ENCODE measurements at regions not wholly inside any gene's neighbourhood (a gene's known extent, or its start where the extent isn't known, plus 50 kb on each side); places are given as distances from the start of the nearest gene placed in this dataset.
A peak's percentile ranks its signal among the peaks of the same experiment; 100 is the strongest.
"Not testable (repeated sequence)": the region's sequence is repeated elsewhere in the genome, so short reads cannot be mapped to it uniquely, and the experiment has no call there.

DNA sequence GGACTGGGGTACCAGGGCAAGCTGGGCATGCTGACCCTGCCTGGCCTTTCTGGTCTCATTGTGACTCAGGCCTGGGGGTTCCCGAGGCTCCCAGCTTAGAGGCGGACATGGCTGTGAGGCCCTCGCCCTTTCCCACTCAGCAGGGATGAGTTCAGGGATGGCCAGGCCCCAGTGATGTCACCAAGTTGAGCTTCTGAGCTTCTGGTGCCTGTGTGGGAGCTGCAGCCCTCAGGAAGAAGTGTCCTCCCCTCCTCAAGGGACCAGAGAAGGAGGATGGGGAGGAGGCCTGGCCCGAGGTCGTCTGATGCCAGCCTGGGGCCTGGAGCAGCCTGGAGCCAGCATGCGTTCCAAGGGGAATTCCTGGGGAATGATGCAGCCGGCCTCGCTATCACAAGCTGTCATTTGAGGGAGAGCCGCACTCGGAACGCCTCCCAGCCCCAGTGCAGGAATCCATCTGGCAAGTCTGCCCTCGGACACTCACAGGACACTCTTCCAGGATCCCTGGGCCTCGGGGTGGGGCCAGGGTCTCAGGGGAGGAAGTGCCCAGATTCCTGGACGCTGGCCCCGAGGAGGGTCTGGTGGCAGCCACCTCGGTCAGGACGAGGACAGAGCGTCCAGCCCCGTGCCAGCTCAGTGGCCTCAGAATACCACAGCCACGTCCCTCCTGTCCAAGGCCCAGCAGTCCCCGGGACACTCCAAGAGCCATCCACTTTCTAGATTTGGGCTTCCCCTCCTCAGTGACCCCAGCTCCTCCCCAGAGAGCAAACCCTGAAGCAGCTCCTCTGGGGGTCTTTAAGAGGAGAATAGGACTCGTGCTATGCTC is 61.2 kb upstream of the GPC1 start:
- peak in 1 of 2 donors; percentile 25 for DNase-seq

DNA sequence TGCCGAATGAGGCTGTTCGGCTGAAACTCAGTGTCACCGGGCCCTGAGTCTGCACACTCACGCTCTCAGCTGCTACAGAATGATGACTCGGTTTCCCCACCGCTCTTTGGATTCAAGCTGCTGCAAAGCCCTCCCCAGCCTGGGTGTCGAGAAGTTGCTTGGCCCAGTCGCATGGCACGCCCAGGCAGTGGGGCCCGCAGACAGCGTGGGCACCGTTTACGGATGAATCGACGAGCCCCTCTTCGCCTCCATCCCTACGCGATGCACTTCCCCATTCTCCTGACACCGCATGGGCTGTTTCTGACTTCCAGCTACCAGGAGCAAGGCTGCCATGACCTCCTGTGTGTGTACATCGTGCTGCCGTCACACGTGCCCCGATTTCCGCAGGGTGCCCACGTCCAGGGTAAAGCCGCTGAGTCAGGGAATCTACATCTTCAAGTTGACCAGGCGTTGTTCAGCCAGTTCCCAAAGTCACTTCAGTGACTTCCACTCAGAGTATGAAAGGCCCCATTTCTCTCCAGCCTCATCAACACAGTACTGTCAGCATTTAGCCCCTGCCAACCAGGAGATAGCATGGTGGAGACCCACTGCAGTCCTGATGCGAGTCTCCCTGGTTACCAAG is 60.3 kb upstream of the GPC1 start:
- no peak for DNase-seq

GRCh38 chr2:240376739-240377138 is 58.7 kb upstream of the GPC1 start:
- DNase-seq = no peak

- no peak for DNase-seq
These were observed 58.1 kb upstream of the GPC1 start for GRCh38 chr2:240377366-240377765.

DNA sequence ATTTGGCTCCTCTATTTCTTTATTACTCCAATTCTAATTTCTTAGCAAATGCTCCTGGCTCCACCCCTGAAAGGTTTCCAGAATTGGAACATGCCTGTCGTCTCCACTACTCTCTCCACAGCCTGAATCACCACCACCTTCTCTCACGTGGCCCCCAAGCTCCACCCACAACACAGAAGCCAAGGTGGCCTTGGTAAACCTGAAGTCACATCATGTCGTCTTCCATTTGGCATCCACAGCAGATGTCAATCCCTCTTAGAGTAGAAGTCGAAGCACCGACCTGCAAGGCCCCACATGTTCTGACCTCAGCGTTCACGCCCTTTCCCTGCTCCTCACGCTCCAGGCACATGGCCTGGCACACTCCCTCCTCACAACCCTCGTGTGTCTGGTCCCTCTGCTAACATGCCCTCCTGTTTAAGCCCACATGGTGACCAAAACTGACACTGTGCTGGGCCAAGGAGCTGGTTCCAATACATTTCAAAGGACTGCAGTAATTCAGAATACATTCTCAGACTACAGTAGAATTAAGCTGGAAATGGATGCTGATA is 56.3 kb upstream of the GPC1 start:
- DNase-seq = no peak

DNA sequence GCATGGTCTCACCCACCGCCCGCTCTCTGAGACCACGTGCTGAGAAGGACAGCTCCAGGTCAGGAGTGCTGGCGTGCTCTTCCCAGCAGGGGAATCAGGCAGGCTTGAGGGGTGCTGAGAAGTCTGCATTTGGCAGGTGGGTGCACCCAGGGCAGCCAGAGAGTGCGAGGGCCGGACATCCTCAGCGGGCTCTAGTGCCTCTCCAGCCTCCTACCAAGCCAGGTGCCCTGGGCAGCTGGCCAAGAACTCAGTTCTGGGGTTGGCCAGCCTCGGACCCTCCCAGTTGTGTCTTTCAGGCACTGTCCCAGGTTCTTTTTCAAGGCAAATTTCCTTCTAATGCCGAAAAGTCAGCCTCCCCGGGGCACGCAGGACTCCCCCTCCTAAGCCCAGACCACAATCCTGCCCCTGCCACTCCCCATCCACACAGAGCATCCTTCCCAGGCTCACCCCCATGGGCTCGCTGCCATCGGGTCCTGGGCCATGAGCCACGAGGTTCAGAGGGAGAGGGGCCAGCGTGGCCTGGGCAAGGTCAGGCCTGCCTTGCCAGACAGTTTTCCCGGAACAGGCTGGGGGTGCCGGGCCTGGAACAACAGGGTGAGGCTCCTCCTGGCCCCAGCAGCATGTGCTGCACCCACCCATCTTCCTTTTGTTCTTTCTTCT is 52.2 kb upstream of the GPC1 start:
- DNase-seq = no peak

DNA sequence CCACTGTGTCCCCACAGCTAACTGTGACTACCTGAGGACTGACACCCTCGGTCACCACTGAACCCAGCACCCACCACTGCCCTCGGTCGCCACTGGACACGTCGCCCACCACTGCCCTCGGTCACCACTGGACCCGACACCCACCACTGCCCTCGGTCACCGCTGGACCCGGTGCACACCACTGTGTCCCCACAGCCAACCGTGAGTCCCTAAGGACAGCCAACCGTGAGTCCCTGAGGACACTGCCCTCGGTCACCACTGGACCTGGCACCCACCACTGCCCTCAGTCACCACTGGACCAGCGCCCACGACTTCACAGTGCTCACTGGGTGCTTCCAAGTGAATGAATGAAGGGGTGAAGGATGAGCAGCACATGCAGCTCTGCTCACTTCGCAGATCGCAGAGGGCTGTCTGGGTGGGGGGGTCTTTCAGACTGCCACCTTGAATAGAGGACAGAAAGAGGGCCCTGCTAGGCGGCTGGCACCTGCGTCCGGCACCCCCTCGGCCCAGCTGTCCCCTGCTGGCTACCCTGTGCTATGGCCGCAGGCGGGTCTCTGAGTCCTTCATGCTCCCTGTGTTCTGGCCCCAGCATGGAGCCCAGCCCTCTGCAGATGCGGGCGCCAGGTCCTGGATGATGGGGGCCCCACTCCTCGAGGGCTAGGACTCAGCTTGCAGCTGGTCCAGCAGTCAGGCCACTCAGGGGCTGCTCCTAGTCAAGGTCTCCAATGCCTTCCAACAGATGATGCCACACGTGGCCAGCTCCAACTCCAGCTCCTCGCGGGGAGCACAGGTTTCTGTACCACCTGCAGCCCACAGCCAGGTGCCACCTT is 51.4 kb upstream of the GPC1 start:
- no peak for DNase-seq

DNA sequence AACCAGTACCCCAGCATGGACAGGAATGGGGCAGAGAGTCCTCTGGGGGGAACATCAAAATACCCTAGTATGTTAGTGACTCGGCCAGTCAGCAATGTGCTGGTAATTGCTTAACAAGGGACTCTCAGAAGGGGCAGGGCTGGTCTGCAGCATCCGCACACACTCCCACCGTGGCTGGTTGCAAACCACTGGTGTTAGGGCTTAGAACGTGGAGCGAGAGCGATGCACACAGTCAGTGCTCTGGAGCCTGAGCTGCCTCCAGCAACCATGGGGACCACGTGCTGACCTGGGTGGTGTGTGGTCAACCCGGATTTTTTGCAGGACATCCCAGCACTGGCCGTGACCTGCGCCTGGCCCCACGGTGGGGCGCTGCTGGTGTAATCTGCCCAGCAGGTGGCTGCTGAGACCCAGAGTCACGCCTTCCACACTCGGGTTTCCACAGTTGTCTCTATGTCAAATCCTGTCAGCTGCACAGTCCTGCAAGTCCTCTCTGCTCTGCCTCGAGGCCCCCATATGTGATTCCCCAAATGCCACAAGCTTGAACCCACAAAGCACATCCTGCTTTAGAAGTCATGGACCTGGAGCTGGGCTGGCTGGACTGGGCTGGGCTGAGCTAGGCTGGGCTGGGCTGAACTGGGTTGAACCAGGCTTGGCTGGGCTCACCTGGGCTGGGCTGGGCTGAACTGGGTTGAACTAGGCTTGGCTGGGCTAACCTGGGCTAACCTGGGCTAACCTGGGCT is 50.6 kb upstream of the GPC1 start:
- no peak for DNase-seq

GRCh38 chr2:240385451-240386161 is 49.9 kb upstream of the GPC1 start:
- not testable (repeated sequence) for DNase-seq

Data from right lung (tissue), 2 donors.